ENCODE measurements at regions not wholly inside any gene's neighbourhood (a gene's known extent, or its start where the extent isn't known, plus 50 kb on each side); places are given as distances from the start of the nearest gene placed in this dataset.

- TF ChIP-seq EZH2 (IDR thresholded peaks at IDR 0.05; ENCODE audit: low read length, missing control alignments) = no peak
- TF ChIP-seq, protein P1, sequence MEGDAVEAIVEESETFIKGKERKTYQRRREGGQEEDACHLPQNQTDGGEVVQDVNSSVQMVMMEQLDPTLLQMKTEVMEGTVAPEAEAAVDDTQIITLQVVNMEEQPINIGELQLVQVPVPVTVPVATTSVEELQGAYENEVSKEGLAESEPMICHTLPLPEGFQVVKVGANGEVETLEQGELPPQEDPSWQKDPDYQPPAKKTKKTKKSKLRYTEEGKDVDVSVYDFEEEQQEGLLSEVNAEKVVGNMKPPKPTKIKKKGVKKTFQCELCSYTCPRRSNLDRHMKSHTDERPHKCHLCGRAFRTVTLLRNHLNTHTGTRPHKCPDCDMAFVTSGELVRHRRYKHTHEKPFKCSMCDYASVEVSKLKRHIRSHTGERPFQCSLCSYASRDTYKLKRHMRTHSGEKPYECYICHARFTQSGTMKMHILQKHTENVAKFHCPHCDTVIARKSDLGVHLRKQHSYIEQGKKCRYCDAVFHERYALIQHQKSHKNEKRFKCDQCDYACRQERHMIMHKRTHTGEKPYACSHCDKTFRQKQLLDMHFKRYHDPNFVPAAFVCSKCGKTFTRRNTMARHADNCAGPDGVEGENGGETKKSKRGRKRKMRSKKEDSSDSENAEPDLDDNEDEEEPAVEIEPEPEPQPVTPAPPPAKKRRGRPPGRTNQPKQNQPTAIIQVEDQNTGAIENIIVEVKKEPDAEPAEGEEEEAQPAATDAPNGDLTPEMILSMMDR (conservative IDR thresholded peaks at IDR 0.05 in 1 of 2, IDR thresholded peaks at IDR 0.05 in 1 of 2; ENCODE audit: low read depth in 1 of 2, low read length in 2 of 2) = no peak
Measured at GRCh38 chr7:83702446-83702845, 53.5 kb upstream of the SEMA3E start.
